ENCODE measurements at regions not wholly inside any gene's neighbourhood (a gene's known extent, or its start where the extent isn't known, plus 50 kb on each side); places are given as distances from the start of the nearest gene placed in this dataset.

- intact Hi-C loops (cut with DNase I; ENCODE audit: low total_unique reads): no loop called here
- H3K4me3 ChIP-seq: no peak overlapping the region
- no peaks in the 10 kb centered on the region for H3K4me1 ChIP-seq
- DNase-seq: no peak
- H3K27me3 ChIP-seq: no peaks in the 10 kb centered on the region
- no peak overlapping the region for H3K27ac ChIP-seq
- no peak for TF ChIP-seq CTCF (IDR thresholded peaks at IDR 0.05)
- H3K36me3 ChIP-seq: no peaks in the 10 kb centered on the region
- no peaks in the 10 kb centered on the region for H3K9me3 ChIP-seq
Measured at GRCh38 chr2:183255411-183255810, 131.2 kb downstream of the NUP35 start.

GRCh38 chr2:183259921-183260320, 135.7 kb downstream of the NUP35 start:
- H3K9me3 ChIP-seq: no peaks in the 10 kb centered on the region
- intact Hi-C loops (cut with DNase I; ENCODE audit: low total_unique reads): no loop called here
- no peaks in the 10 kb centered on the region for H3K4me1 ChIP-seq
- no peak overlapping the region for H3K27ac ChIP-seq
- H3K36me3 ChIP-seq: no peaks in the 10 kb centered on the region
- no peak overlapping the region for H3K4me3 ChIP-seq
- H3K27me3 ChIP-seq: no peaks in the 10 kb centered on the region
- no peak for TF ChIP-seq CTCF (IDR thresholded peaks at IDR 0.05)
- no peak for DNase-seq

GRCh38 chr2:183260527-183260926, 136.3 kb downstream of the NUP35 start:
- H3K27me3 ChIP-seq: no peaks in the 10 kb centered on the region
- H3K27ac ChIP-seq: no peak overlapping the region
- TF ChIP-seq CTCF (IDR thresholded peaks at IDR 0.05): no peak
- intact Hi-C loops (cut with DNase I; ENCODE audit: low total_unique reads): no loop called here
- no peaks in the 10 kb centered on the region for H3K9me3 ChIP-seq
- no peaks in the 10 kb centered on the region for H3K4me1 ChIP-seq
- H3K36me3 ChIP-seq: no peaks in the 10 kb centered on the region
- peak in 1 of 2 donors; percentile 57 for DNase-seq
- no peak overlapping the region for H3K4me3 ChIP-seq

GRCh38 chr2:183264890-183265535, 140.8 kb downstream of the NUP35 start:
- TF ChIP-seq CTCF (IDR thresholded peaks at IDR 0.05): no peak
- no peaks in the 10 kb centered on the region for H3K27me3 ChIP-seq
- H3K4me1 ChIP-seq: no peaks in the 10 kb centered on the region
- intact Hi-C loops (cut with DNase I; ENCODE audit: low total_unique reads): no loop called here
- peak in 1 of 2 donors; percentile 53 for DNase-seq
- peaks cover 0 to 2% (median 0%) of the 10 kb centered on the region in 3 donors for H3K9me3 ChIP-seq
- H3K27ac ChIP-seq: no peak overlapping the region
- no peak overlapping the region for H3K4me3 ChIP-seq
- H3K36me3 ChIP-seq: no peaks in the 10 kb centered on the region

GRCh38 chr2:183267148-183267827, 143.0 kb downstream of the NUP35 start:
- no peak for TF ChIP-seq CTCF (IDR thresholded peaks at IDR 0.05)
- intact Hi-C loops (cut with DNase I; ENCODE audit: low total_unique reads): no loop called here
- DNase-seq: no peak
- no peaks in the 10 kb centered on the region for H3K4me1 ChIP-seq
- no peaks in the 10 kb centered on the region for H3K27me3 ChIP-seq
- H3K36me3 ChIP-seq: no peaks in the 10 kb centered on the region
- H3K4me3 ChIP-seq: no peak overlapping the region
- no peak overlapping the region for H3K27ac ChIP-seq
- H3K9me3 ChIP-seq: peaks cover 0 to 2% (median 0%) of the 10 kb centered on the region in 3 donors

Measured in tibial artery (tissue), 4 donors.